ENCODE measurements at regions not wholly inside any gene's neighbourhood (a gene's known extent, or its start where the extent isn't known, plus 50 kb on each side); places are given as distances from the start of the nearest gene placed in this dataset.

DNA sequence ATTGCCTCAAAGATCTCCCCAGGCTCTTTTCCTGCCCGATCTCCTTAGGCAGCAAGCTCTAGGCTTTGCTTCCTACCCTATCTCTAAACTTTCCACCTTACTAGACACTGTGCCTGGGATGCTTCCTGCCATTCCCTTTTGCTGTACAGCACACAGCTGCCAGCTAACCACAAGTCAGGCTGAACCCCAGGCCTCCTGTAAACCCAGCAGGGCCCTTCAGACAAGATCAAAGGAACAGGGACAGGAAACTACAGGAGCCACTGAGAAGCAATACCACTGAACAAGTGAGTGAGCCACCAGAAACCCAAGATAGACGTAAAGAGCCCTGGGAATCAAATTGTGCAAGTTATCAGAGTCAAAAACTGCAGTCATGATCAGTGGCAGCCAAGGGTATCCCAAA, 180.7 kb downstream of the SUCLG1 start:
- H3K36me3 Mint-ChIP-seq = no peaks in the 10 kb centered on the region
- DNase-seq = no peak
- no peaks in the 10 kb centered on the region for H3K27me3 Mint-ChIP-seq
- CTCF ChIA-PET = no interaction called here
- H3K9me3 Mint-ChIP-seq = no peaks in the 10 kb centered on the region
- no peak overlapping the region for H3K27ac Mint-ChIP-seq
- H3K4me1 Mint-ChIP-seq = peaks cover 7% of the 10 kb centered on the region
- H3K4me3 Mint-ChIP-seq = no peak overlapping the region

DNA sequence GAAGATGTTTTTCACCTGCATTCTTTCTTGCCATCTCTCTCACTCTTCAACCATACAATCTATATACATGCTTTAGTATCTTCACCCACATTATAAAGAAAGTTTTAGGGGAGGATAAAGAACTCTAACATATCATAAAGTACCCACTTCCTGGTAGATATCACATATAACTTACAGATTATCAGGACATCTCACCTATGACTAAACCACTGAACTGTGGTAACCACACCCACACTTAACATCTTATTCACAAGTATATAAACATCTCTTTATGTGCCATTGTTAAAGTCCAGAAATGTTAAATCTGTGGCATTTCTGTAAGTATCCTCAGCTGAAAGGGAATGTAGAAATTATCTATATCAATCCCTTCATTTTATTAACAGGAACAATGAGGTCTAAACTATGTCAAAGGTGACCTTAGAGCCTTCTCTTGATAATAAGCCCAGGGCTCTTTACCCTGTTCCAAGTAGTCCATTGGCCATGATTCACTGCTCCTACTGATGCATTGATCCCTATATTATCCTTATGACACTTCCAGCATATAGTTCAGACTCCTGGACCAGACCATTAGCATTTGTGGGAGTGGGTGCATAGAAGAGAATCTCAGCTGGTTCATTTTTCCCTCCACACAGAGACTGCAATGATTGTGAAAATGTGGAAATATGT, 182.4 kb downstream of the SUCLG1 start:
- no peaks in the 10 kb centered on the region for H3K36me3 Mint-ChIP-seq
- no peak for DNase-seq
- no peaks in the 10 kb centered on the region for H3K27me3 Mint-ChIP-seq
- H3K4me1 Mint-ChIP-seq = peaks cover 7% of the 10 kb centered on the region
- no peak overlapping the region for H3K4me3 Mint-ChIP-seq
- CTCF ChIA-PET = no interaction called here
- H3K27ac Mint-ChIP-seq = no peak overlapping the region
- no peaks in the 10 kb centered on the region for H3K9me3 Mint-ChIP-seq

DNA sequence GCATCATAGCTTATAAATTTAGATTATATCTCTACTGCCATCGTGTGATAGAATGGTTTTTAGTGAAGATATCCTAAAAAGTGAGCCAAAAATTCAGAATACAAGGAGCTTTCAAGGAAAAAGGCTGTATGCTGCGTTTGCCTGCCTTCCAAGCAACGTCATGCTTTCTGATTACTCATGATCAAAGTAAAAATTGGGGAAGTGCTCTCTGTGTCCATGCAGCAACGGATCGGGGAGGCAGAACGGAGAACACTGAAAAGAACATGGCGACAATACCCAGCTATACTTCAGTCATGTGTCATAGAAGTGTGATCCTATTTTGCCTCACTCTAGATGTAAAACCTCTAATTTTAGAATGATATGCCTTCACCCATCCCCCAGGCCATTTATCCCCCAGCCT, 185.7 kb downstream of the SUCLG1 start:
- no peaks in the 10 kb centered on the region for H3K9me3 Mint-ChIP-seq
- no peak overlapping the region for H3K27ac Mint-ChIP-seq
- CTCF ChIA-PET = interaction anchor here (1.5 kb wide), 1 partner anchor 30 kb away, joined by 3 read pairs; no protein-coding TSS in a partner anchor
- H3K4me3 Mint-ChIP-seq = no peak overlapping the region
- H3K4me1 Mint-ChIP-seq = peaks cover 6% of the 10 kb centered on the region
- DNase-seq = no peak
- no peaks in the 10 kb centered on the region for H3K36me3 Mint-ChIP-seq
- H3K27me3 Mint-ChIP-seq = no peaks in the 10 kb centered on the region

DNA sequence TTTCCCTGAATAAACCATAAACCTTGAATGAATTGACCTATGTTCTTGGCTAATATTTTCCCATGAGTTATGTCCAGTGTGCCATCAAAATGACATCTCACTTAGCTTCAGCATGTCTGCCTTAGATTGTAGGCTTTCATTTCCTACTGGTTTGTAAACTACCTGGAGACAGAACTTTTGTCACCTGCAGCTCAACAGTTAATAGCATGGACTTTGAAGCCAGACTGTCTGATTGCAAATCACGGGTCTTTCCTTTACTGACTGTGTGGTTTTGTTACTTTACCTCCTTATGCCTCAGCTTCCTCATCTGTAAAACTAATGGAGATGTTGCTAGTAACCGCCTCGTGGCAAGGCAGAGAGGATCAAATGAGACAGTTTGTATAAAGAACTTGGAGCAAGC, 187.1 kb downstream of the SUCLG1 start:
- H3K4me3 Mint-ChIP-seq = no peak overlapping the region
- CTCF ChIA-PET = no interaction called here

DNA sequence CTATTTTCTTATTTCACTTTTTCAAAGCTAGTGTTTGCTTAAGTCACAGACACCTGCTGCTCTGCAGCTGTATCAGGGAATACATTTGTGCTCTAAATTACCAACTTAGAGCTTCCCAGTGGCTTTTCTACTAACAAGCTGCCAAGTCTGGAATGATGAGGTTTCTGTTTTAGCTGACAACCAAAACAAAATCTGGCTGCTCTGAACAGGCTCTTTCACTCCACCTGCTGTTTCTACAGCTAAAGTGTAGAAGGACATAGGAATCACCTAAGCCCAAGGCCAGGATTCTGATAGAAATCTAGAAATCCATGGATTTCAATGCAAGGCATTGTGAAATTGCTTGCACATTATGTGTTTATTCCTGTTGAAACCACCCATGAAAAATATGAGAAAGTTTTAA, 201.2 kb downstream of the SUCLG1 start:
- no peak overlapping the region for H3K27ac Mint-ChIP-seq
- H3K9me3 Mint-ChIP-seq = peaks cover 2% of the 10 kb centered on the region
- DNase-seq = no peak
- CTCF ChIA-PET = no interaction called here
- H3K36me3 Mint-ChIP-seq = no peaks in the 10 kb centered on the region
- no peak overlapping the region for H3K4me3 Mint-ChIP-seq
- no peaks in the 10 kb centered on the region for H3K4me1 Mint-ChIP-seq
- H3K27me3 Mint-ChIP-seq = no peaks in the 10 kb centered on the region

More for the DNA sequence above, 187.1 kb downstream of the SUCLG1 start:
- H3K36me3 Mint-ChIP-seq = no peaks in the 10 kb centered on the region
- H3K9me3 Mint-ChIP-seq = no peaks in the 10 kb centered on the region
- H3K4me1 Mint-ChIP-seq = peaks cover 4% of the 10 kb centered on the region
- no peak for DNase-seq
- H3K27me3 Mint-ChIP-seq = no peaks in the 10 kb centered on the region
- no peak overlapping the region for H3K27ac Mint-ChIP-seq

DNA sequence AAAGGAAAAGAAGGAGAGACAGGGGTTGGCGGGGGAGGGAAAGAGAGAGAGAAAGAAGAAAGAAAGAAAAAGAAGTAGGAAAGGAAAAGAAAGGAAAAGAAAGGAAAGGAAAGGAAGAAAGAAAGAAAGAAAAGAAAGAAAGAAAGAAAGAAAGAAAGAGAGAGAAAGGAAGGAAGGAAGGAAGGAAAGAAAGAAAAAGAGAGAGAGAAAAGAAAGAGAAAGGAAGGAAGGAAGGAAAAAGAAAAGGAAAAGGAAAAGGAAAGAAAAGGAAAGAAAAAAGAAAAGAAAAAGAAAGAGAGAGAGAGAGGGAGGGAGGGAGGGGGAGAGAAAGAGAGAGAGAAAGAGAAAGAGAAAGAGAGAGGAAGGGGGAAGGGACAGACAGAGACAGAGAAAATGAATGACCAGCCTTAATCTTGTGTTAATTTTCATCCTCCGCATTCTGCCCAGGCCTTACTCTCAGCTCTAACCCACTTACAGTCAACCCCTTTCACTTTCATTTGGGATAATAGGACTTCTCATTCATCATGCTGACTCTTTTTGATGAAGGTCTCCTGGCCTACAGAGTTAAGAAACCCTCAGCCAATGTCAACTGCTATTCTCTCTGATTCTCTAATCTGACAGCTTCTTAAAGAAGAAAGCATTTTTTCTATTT, 207.3 kb downstream of the SUCLG1 start:
- no peak for DNase-seq
- Mint-ChIP-seq H3K4me1 (no peaks in the 10 kb centered on the region), H3K4me3 (no peak overlapping the region), H3K27ac (no peak overlapping the region), H3K27me3 (peaks cover 4% of the 10 kb centered on the region), H3K9me3 (no peaks in the 10 kb centered on the region), H3K36me3 (no peaks in the 10 kb centered on the region)
- CTCF ChIA-PET = interaction anchor here (0.6 kb wide), 1 partner anchor 100 kb away, joined by 3 read pairs; no protein-coding TSS in a partner anchor

DNA sequence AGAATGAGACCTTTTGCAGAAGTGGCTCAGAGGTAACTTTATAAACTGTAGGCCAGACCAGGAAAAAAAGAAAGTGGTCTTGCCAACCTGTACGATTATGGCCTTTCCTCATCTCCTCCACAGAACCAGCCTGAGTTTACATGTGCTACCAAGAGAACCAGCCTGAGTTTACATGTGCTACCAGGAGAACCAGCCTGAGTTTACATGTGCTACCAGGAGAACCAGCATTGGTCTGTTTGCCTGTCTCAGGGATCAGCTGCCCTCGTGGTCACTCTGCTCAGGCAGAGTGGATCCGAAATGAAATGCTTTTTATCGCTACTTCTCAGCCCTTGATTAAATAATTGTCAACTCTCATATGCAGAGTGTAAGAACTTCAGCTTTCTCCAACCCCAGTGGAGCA, 209.9 kb downstream of the SUCLG1 start:
- H3K36me3 Mint-ChIP-seq = no peaks in the 10 kb centered on the region
- H3K27ac Mint-ChIP-seq = no peak overlapping the region
- no peak for DNase-seq
- CTCF ChIA-PET = no interaction called here
- H3K9me3 Mint-ChIP-seq = no peaks in the 10 kb centered on the region
- H3K4me3 Mint-ChIP-seq = no peak overlapping the region
- no peaks in the 10 kb centered on the region for H3K4me1 Mint-ChIP-seq
- H3K27me3 Mint-ChIP-seq = peaks cover 9% of the 10 kb centered on the region

DNA sequence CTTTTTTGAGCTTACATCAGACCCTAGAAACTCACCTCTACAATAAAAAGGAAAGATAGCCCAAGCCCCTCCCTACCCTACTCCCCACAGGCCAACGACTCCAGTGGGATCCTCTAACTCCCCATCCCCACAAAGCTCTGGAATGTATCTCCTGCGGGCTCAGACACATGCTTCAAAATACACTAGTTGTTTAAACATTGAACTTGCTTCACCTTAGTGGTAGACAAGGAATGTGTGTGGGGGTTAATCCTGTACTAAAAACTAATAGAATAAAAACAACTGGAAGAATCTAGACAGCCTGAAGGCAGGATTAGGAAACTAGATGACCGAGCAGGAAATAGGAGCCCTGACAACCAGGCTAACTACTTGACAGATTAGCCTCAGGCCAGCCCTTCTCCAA, 211.5 kb downstream of the SUCLG1 start:
- Mint-ChIP-seq H3K9me3 (no peaks in the 10 kb centered on the region), H3K4me1 (no peaks in the 10 kb centered on the region), H3K27me3 (peaks cover 9% of the 10 kb centered on the region), H3K36me3 (no peaks in the 10 kb centered on the region), H3K4me3 (no peak overlapping the region), H3K27ac (no peak overlapping the region)
- CTCF ChIA-PET = no interaction called here
- DNase-seq = no peak

DNA sequence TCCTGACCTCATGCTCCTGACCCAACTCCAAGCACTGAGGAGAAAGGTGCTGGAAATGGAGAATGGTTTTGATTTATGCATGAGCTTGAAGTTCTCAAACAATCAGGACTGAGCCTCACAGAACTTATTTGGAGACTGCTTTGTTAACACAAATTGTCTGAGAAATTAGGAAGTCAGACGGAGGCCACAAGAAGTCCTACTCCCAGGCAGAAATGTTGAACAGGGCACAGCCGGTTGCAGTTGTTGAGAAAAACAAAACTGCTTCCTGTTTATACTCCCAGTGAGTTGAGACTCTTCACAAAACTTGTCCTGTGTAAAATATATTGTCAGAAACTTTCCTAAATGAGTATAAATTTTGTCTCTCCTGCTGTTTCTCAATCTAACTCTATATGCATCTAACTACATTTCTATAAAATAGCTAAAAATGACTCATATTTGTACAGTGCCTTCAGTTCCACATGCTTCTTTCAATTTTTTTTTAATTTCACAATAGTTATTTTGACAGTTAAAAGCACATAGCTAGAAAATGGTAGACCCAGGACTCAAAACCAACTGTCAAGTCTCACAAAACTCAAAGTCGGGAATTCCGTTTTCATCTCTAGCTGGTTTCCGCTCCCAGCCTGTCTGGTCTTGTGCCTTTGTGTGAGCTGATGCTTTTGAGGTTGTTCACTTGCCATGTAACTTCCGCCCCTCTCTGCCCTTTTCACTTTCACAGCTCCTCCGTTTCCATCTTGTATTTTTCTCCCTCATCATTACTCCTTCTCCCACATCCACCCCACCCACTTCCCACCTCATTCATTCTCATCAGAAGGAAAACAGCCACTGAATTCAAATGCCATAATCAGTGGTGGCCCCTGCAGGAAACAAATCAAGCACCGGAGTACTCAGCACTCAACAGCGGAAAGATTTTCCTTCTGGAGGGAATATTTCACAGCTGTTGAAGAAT, 215.0 kb downstream of the SUCLG1 start:
- no peak overlapping the region for H3K4me3 Mint-ChIP-seq
- DNase-seq = no peak
- no peaks in the 10 kb centered on the region for H3K4me1 Mint-ChIP-seq
- H3K9me3 Mint-ChIP-seq = no peaks in the 10 kb centered on the region
- no peak overlapping the region for H3K27ac Mint-ChIP-seq
- H3K36me3 Mint-ChIP-seq = no peaks in the 10 kb centered on the region
- peaks cover 5% of the 10 kb centered on the region for H3K27me3 Mint-ChIP-seq
- CTCF ChIA-PET = interaction anchor here (0.6 to 1.7 kb wide), 2 partner anchors 11 to 277 kb away, joined by 3 read pairs; no protein-coding TSS in a partner anchor

DNA sequence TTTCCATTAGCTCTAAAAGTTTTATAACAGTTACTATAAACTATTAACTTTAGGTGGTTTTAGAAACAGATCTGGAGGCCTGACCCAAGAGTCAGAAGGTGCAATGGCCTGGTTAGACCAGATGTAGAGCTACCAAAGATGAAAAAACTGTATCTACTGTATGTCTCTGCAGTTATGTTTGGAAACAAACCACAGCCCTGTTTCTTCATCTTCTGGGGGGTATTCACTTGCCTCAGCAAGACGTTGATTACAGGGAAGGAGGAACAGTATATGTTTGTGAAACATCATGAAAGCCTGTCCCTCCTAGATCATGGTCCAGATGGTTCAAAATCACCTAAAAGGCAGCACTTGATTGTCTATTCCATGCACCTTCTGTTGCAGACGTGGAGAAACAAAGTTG, 220.2 kb downstream of the SUCLG1 start:
- CTCF ChIA-PET = no interaction called here
- no peaks in the 10 kb centered on the region for H3K4me1 Mint-ChIP-seq
- no peak overlapping the region for H3K4me3 Mint-ChIP-seq
- H3K36me3 Mint-ChIP-seq = no peaks in the 10 kb centered on the region
- H3K27ac Mint-ChIP-seq = no peak overlapping the region
- no peak for DNase-seq
- no peaks in the 10 kb centered on the region for H3K9me3 Mint-ChIP-seq
- peaks cover 2% of the 10 kb centered on the region for H3K27me3 Mint-ChIP-seq

DNA sequence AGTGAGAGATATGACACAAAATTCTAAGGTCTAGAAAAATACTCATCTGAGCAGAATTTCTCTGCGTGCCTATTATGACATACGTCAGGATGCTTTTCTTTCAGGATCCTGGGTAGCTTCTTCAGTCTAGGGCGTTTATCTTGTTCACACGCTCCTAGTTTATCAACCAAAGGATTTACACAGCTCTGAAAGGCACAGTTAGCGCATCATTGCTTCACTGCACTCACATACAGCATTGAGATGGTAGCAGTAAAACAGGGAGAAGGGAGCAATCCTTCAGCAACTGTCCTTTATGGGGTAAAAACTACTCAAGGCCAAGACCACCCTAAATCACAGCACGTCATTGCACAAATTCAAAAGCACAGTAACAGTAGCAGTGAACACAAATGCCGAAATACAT, 222.8 kb downstream of the SUCLG1 start:
- H3K4me1 Mint-ChIP-seq = no peaks in the 10 kb centered on the region
- DNase-seq = no peak
- no peaks in the 10 kb centered on the region for H3K36me3 Mint-ChIP-seq
- peaks cover 6% of the 10 kb centered on the region for H3K27me3 Mint-ChIP-seq
- CTCF ChIA-PET = no interaction called here
- no peak overlapping the region for H3K27ac Mint-ChIP-seq
- no peak overlapping the region for H3K4me3 Mint-ChIP-seq
- no peaks in the 10 kb centered on the region for H3K9me3 Mint-ChIP-seq

DNA sequence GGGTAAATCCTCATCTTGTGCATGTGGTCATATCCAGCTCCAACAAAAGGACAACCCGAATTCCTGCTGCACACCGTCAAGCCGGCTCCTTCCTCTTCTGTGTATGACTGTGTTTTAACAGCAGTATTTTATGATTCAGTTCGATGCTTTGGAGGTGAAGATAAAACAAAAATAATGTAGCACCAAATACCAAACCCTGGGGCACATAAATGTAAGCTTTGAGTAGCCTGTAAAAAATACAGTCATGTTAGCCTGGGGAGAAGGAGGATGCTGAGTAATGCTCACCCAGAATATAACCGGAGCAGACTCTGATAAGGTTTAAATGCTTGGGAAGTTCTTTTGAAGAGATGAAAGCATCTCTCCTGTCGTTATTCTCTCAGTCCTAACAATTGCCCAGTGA, 225.0 kb downstream of the SUCLG1 start:
- CTCF ChIA-PET = no interaction called here
- DNase-seq = no peak
- H3K27ac Mint-ChIP-seq = no peak overlapping the region
- peaks cover 6% of the 10 kb centered on the region for H3K27me3 Mint-ChIP-seq
- H3K9me3 Mint-ChIP-seq = no peaks in the 10 kb centered on the region
- H3K36me3 Mint-ChIP-seq = no peaks in the 10 kb centered on the region
- no peaks in the 10 kb centered on the region for H3K4me1 Mint-ChIP-seq
- H3K4me3 Mint-ChIP-seq = no peak overlapping the region

DNA sequence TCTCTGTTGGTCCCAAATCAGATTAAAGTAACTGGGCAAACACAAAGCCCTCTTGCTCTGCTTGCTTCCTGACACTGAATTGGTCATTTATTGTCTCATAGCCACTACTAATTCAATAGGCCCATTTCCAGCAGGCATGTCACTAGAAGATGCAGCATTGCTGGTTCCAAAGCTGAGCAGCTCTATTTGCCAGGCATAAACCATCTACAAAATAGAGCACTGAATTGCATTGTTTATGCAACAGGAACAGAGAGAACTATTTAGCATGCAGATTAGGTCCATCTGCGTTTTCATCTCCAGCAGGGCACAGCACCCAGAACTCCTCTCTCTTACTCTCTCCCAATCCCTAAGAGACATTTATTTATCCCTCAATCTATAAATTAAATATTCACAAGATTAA, 227.6 kb downstream of the SUCLG1 start:
- Mint-ChIP-seq H3K27ac (no peak overlapping the region), H3K36me3 (no peaks in the 10 kb centered on the region), H3K4me3 (no peak overlapping the region), H3K4me1 (no peaks in the 10 kb centered on the region), H3K9me3 (no peaks in the 10 kb centered on the region), H3K27me3 (peaks cover 6% of the 10 kb centered on the region)
- CTCF ChIA-PET = interaction anchor here (0.7 kb wide), 1 partner anchor 10 kb away, joined by 3 read pairs; no protein-coding TSS in a partner anchor
- no peak for DNase-seq

DNA sequence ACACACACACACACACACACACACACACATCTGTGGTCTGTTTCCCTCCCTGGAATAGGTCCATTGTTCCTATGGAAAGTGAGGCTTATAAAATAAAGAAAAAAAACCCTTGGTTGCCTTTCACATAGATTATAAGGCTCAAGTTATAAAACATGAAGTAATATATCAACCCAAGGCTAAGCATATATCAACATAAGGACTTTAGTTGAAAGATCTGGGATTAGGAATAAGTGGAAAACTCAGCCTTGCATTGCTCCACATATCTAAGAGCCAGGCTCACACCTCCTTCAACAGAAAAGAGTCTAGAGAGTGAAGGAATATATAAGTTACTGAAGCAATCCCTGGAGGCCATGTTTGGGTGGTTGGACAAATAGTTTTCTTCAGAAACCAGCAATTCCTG, 235.0 kb downstream of the SUCLG1 start:
- no peak overlapping the region for H3K4me3 Mint-ChIP-seq
- DNase-seq = no peak
- H3K4me1 Mint-ChIP-seq = no peaks in the 10 kb centered on the region
- CTCF ChIA-PET = interaction anchor here (1.6 kb wide), 1 partner anchor 79 kb away, joined by 3 read pairs; no protein-coding TSS in a partner anchor
- no peaks in the 10 kb centered on the region for H3K36me3 Mint-ChIP-seq
- H3K9me3 Mint-ChIP-seq = no peaks in the 10 kb centered on the region
- peaks cover 11% of the 10 kb centered on the region for H3K27me3 Mint-ChIP-seq
- no peak overlapping the region for H3K27ac Mint-ChIP-seq
